GM12872 (cell line): ENCODE measurements at regions not wholly inside any gene's neighbourhood (a gene's known extent, or its start where the extent isn't known, plus 50 kb on each side); places are given as distances from the start of the nearest gene placed in this dataset.

Source experiments
- TF ChIP-seq, protein P1 (sequence below): IDR thresholded peaks from 3 replicates; pipeline ENCODE4 v1.5.1; 2011; ENCODE audit warnings: low read depth, mild to moderate bottlenecking, low read length, moderate library complexity; ENCODE audit not compliant: insufficient read depth

DNA sequence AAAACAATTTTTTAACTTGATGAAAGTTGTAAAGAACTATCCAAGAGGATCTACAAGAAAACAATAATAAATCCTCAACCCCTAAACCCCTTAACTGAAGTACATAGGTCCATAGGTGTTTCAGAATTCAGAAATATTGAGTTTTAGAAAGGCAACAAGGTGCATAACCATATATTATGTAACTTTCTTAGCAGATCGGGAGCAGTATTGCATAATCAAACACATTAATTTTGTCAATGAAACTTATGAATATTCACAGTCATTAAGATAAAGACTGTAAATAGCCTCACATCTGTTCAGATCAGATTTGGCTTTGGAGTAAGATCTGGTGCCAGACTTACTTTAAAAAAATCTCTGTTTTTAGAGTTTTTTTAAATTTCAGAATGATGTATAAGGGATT is 647.1 kb upstream of the FLRT2 start:
- TF ChIP-seq, protein P1, sequence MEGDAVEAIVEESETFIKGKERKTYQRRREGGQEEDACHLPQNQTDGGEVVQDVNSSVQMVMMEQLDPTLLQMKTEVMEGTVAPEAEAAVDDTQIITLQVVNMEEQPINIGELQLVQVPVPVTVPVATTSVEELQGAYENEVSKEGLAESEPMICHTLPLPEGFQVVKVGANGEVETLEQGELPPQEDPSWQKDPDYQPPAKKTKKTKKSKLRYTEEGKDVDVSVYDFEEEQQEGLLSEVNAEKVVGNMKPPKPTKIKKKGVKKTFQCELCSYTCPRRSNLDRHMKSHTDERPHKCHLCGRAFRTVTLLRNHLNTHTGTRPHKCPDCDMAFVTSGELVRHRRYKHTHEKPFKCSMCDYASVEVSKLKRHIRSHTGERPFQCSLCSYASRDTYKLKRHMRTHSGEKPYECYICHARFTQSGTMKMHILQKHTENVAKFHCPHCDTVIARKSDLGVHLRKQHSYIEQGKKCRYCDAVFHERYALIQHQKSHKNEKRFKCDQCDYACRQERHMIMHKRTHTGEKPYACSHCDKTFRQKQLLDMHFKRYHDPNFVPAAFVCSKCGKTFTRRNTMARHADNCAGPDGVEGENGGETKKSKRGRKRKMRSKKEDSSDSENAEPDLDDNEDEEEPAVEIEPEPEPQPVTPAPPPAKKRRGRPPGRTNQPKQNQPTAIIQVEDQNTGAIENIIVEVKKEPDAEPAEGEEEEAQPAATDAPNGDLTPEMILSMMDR, result no peak

DNA sequence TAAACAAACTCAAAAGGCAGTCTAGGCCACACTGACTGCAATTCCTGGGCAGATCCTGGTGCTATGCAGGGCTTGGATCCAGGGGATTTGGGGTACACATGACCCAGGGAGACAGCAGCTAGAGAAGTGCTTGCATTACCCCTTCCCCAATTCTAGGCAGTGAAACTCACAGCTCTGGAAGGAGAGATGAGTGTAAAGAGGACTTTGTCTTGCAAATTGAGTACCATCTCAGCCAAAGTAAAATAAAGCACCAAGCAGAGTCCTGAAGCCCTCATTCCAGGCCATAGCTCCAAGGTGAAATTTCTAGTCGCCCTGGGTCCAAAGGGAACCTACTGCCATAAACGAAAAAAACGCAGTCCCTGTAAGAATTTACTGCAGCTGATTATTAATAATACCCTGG is 644.9 kb upstream of the FLRT2 start:
- TF ChIP-seq, protein P1, result no peak

DNA sequence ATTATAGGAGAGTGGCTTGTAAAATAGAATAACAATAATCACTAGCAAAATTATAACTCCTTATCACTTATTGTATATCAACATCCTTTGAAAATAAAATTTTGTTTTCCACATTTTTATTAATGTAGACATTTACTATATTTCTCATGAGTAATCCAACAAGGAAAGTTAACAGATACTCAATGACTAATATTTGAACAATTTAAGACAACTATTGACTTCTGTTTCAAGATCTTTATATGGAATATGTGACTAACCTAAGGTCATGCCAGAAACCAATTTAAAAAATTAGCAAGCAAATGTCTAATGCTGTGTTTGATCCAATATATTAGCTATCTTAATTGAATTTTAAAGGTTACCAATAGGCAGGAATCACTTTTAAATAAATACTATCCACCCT is 638.5 kb upstream of the FLRT2 start:
- TF ChIP-seq, protein P1, result no peak

DNA sequence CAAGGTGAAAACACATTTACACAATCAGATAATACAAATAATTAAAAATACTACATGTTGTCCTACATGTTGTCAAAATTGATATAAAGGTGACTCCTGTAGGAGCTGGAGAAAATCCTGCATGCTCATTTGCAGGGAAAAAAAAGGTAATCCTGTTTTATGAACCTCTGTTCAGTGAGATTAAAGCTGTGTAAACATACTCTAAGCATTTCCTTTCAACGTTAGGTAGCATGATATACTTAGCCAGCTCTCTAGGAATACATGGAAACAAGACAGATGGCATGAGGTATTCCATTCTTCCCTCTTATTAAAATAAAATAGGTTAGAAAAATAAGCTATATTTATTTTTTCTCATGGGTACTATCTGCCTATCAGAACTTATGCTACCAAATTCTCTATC is 635.7 kb upstream of the FLRT2 start:
- TF ChIP-seq, protein P1, result no peak

DNA sequence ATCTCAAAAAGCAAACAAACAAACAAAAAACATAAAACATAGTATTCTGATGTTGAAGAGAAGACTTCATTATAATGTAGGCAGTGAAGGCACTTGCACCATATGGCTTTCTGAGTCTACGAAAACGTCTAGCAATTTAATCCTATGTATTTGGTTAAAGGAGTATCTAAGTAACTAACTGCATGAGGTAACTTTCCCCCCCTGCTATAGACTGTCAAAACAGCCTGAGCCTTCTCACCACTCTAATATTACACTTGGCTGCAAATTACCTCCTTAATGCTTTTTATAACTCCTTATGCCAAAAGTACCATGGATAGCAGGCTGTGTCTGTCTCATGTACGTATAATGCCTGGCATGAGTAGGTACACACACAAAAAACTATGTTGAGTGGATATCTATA is 607.6 kb upstream of the FLRT2 start:
- TF ChIP-seq, protein P1, result no peak

DNA sequence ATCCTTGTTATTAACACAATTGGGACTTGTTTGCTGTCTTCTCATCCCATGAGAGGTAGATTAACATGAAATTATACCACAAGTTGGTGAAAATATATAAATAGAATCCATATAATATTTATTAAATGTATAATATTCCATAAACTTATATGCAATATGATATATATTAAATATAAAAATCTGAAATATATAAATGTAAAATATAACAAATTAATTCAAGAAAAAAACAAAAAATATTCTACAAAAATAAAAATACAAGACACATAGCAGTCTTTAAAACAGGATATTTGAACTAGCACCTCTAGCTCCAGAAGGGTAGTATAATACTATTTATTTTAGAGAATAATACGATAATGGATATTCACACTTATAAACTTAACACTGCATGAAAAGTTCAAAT is 603.3 kb upstream of the FLRT2 start:
- TF ChIP-seq, protein P1, result no peak

DNA sequence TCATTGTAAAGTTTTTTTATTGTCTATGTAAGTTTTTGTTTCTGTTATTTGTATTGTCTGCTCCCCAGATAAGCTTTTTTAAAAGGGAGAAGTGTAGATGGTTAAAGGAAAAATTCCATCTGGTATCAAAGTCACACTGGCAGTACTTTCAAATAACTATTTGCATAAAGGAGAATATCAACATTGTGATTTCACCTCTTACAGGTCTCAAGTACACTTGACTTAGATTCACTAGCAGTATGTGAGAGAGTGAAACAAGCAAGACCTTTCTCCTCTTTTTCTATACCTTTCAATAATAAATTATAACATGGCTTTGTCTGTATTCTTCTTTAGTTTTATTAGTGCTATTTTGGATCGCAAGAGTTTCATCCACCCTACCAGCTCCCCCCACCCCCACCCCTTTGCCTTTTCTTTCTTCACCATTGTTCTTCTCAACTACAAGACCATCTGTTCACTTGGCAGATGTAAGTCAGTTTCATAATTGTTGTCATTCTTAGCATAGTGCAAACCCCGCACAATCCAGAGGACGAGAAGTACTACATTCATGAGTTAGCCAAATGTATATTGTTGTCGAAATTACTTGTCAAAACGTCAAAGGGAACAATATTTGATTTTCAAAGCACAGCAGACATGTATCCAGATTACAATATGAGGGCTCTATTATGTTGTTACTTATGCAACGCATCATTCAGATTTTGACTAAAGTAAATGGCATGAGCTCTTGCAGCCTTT is 602.7 kb upstream of the FLRT2 start:
- TF ChIP-seq, protein P1, result no peak
